Gastroesophageal sphincter (tissue), 3 donors: ENCODE measurements at regions not wholly inside any gene's neighbourhood (a gene's known extent, or its start where the extent isn't known, plus 50 kb on each side); places are given as distances from the start of the nearest gene placed in this dataset.

Experiments
- POLR2A ChIP-seq, 2 donors: fragments of 450-650 bp; IDR thresholded peaks; one replicate each; pipeline ENCODE4 v1.6.1; 2017; ENCODE audit warnings: antibody characterized with exemption in 2 of 2, mild to moderate bottlenecking in 2 of 2, moderate library complexity in 1 of 2
- TF ChIP-seq, protein P1 (sequence below), 4 experiments: fragments of 200-600 bp in 2 of 4; fragments of 450-650 bp in 2 of 4; sonication (generic) in 1 of 4; IDR thresholded peaks; one replicate each; pipeline ENCODE4 v1.5.1; 2017 to 2019; ENCODE audit warnings: antibody characterized with exemption in 4 of 4, mild to moderate bottlenecking in 2 of 4, moderate library complexity in 2 of 4

DNA sequence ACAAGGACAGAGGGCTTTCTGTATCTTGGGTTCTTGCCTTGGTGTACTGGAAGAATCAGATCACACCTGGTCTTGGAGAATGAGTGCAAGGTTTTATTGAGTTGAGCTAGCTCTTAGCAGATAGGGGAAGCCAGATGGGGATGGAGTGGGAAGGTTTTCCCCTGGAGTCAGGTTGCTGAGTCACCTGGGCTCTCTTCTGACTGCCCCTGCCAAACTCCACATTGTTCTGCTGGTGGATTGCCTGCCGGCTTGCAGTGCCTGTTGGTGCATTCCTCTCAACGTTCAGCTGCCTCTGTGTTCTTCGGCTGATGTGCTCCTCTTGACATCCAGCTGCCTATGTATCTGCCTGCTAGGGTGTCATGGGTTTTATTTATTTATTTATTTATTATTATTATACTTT is 1431.1 kb downstream of the CDH8 start:
- TF ChIP-seq, protein P1, sequence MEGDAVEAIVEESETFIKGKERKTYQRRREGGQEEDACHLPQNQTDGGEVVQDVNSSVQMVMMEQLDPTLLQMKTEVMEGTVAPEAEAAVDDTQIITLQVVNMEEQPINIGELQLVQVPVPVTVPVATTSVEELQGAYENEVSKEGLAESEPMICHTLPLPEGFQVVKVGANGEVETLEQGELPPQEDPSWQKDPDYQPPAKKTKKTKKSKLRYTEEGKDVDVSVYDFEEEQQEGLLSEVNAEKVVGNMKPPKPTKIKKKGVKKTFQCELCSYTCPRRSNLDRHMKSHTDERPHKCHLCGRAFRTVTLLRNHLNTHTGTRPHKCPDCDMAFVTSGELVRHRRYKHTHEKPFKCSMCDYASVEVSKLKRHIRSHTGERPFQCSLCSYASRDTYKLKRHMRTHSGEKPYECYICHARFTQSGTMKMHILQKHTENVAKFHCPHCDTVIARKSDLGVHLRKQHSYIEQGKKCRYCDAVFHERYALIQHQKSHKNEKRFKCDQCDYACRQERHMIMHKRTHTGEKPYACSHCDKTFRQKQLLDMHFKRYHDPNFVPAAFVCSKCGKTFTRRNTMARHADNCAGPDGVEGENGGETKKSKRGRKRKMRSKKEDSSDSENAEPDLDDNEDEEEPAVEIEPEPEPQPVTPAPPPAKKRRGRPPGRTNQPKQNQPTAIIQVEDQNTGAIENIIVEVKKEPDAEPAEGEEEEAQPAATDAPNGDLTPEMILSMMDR (IDR thresholded peaks at IDR 0.05), result no peak
- TF ChIP-seq POLR2A (IDR thresholded peaks at IDR 0.05), result no peak
